SK-N-MC (cell line): ENCODE measurements at regions not wholly inside any gene's neighbourhood (a gene's known extent, or its start where the extent isn't known, plus 50 kb on each side); places are given as distances from the start of the nearest gene placed in this dataset.

ENCODE experiments used
- DNase-seq: peaks from one replicate; pipeline ENCODE4 v3.0.0-alpha.2; 2011; ENCODE audit warnings: low read depth, low spot score
- H3K27ac ChIP-seq: fragments of 200-600 bp; sonication (generic); 2 replicates; pipeline ENCODE4 v1.5.1; 2016; ENCODE audit warnings: mixed run types
- H3K36me3 ChIP-seq: fragments of 200-600 bp; sonication (generic); 2 replicates; pipeline ENCODE4 v1.6.1; 2017; ENCODE audit warnings: antibody characterized with exemption, low read length, mixed read lengths; ENCODE audit not compliant: insufficient read depth
- H3K4me3 ChIP-seq: fragments of 200-600 bp; sonication (generic); 2 replicates; pipeline ENCODE4 v1.5.1; 2016
- H3K9ac ChIP-seq: fragments of 200-600 bp; sonication (generic); 2 replicates; pipeline ENCODE4 v1.8.0; 2017; ENCODE audit warnings: mixed run types, mixed read lengths; ENCODE audit not compliant: insufficient read length
- H3K9me3 ChIP-seq: fragments of 200-600 bp; sonication (generic); 2 replicates; pipeline ENCODE4 v1.6.1; 2017; ENCODE audit warnings: low read depth, mild to moderate bottlenecking, antibody characterized with exemption, low read length, moderate library complexity, mixed read lengths
- EZH2 ChIP-seq: fragments of 200-600 bp; sonication (generic); IDR thresholded peaks from one replicate; pipeline ENCODE4 v1.6.1; 2017; ENCODE audit warnings: antibody characterized with exemption
- FOXP2 ChIP-seq: optimal IDR thresholded peaks from 2 replicates; pipeline ENCODE3; 2011; ENCODE audit warnings: mild to moderate bottlenecking, moderate library complexity; ENCODE audit not compliant: insufficient read depth; ENCODE audit errors: extremely low read length, control extremely low read depth
- POLR2AphosphoS5 ChIP-seq: IDR thresholded peaks from 2 replicates; pipeline ENCODE4 v1.6.1; 2012; ENCODE audit warnings: mild to moderate bottlenecking, low read depth, low read length, borderline replicate concordance

- H3K9me3 ChIP-seq: no peaks in the 10 kb centered on the region
- no peak for DNase-seq
- no peak for TF ChIP-seq FOXP2
- no peak for TF ChIP-seq EZH2
- no peak for TF ChIP-seq POLR2AphosphoS5
- no peak overlapping the region for H3K9ac ChIP-seq
- H3K36me3 ChIP-seq: no peaks in the 10 kb centered on the region
- H3K27ac ChIP-seq: no peak overlapping the region
- H3K4me3 ChIP-seq: no peak overlapping the region
Measured at GRCh38 chr11:25949918-25950317, 382.0 kb upstream of the ANO3 start.

GRCh38 chr11:25953006-25953405, 378.9 kb upstream of the ANO3 start:
- H3K27ac ChIP-seq: no peak overlapping the region
- H3K36me3 ChIP-seq: no peaks in the 10 kb centered on the region
- DNase-seq: no peak
- no peaks in the 10 kb centered on the region for H3K9me3 ChIP-seq
- TF ChIP-seq POLR2AphosphoS5 (no peak), FOXP2 (no peak), EZH2 (no peak)
- H3K4me3 ChIP-seq: no peak overlapping the region
- H3K9ac ChIP-seq: no peak overlapping the region

- TF ChIP-seq FOXP2: no peak
- no peak for TF ChIP-seq EZH2
- TF ChIP-seq POLR2AphosphoS5: no peak
- H3K27ac ChIP-seq: no peak overlapping the region
- no peak for DNase-seq
- H3K9ac ChIP-seq: no peak overlapping the region
- no peak overlapping the region for H3K4me3 ChIP-seq
- no peaks in the 10 kb centered on the region for H3K36me3 ChIP-seq
- H3K9me3 ChIP-seq: no peaks in the 10 kb centered on the region
Measured at GRCh38 chr11:25958045-25958444, 373.9 kb upstream of the ANO3 start.

GRCh38 chr11:25961539-25961938, 370.4 kb upstream of the ANO3 start:
- Histone ChIP-seq H3K4me3 (no peak overlapping the region), H3K36me3 (no peaks in the 10 kb centered on the region), H3K9ac (no peak overlapping the region), H3K9me3 (no peaks in the 10 kb centered on the region), H3K27ac (no peak overlapping the region)
- no peak for TF ChIP-seq EZH2
- no peak for DNase-seq

- Histone ChIP-seq H3K27ac (no peak overlapping the region), H3K4me3 (no peak overlapping the region), H3K9me3 (no peaks in the 10 kb centered on the region), H3K36me3 (no peaks in the 10 kb centered on the region), H3K9ac (no peak overlapping the region)
- TF ChIP-seq EZH2 (no peak), POLR2AphosphoS5 (no peak), FOXP2 (no peak)
- DNase-seq: no peak
Measured at GRCh38 chr11:25970726-25971508, 361.0 kb upstream of the ANO3 start.

GRCh38 chr11:25980091-25980490, 351.8 kb upstream of the ANO3 start:
- DNase-seq: no peak
- no peaks in the 10 kb centered on the region for H3K9me3 ChIP-seq
- no peaks in the 10 kb centered on the region for H3K36me3 ChIP-seq
- TF ChIP-seq POLR2AphosphoS5: no peak
- no peak for TF ChIP-seq FOXP2
- no peak for TF ChIP-seq EZH2
- H3K9ac ChIP-seq: no peak overlapping the region
- no peak overlapping the region for H3K27ac ChIP-seq
- no peak overlapping the region for H3K4me3 ChIP-seq

- peak; percentile 6 for DNase-seq
- Histone ChIP-seq H3K36me3 (no peaks in the 10 kb centered on the region), H3K4me3 (no peak overlapping the region), H3K27ac (no peak overlapping the region), H3K9ac (no peak overlapping the region), H3K9me3 (no peaks in the 10 kb centered on the region)
- no peak for TF ChIP-seq FOXP2
Measured at GRCh38 chr11:25981998-25982397, 349.9 kb upstream of the ANO3 start.

- TF ChIP-seq POLR2AphosphoS5: no peak
- no peak for TF ChIP-seq EZH2
- TF ChIP-seq FOXP2: no peak
- H3K9ac ChIP-seq: no peak overlapping the region
- no peaks in the 10 kb centered on the region for H3K36me3 ChIP-seq
- H3K4me3 ChIP-seq: no peak overlapping the region
- H3K9me3 ChIP-seq: no peaks in the 10 kb centered on the region
- H3K27ac ChIP-seq: no peak overlapping the region
- no peak for DNase-seq
Measured at GRCh38 chr11:25983280-25983679, 348.6 kb upstream of the ANO3 start.

- Histone ChIP-seq H3K27ac (no peak overlapping the region), H3K4me3 (no peak overlapping the region), H3K9me3 (no peaks in the 10 kb centered on the region), H3K9ac (no peak overlapping the region), H3K36me3 (no peaks in the 10 kb centered on the region)
- DNase-seq: no peak
- TF ChIP-seq EZH2 (no peak), POLR2AphosphoS5 (no peak), FOXP2 (no peak)
Measured at GRCh38 chr11:25988178-25988577, 343.8 kb upstream of the ANO3 start.
